Activated CD8-positive, alpha-beta memory T cell treated with anti-CD3 and anti-CD28 coated beads, Interleukin-2, amount 10 ng/mL, durations not matched to agents 7 days and 5 days (primary cell): ENCODE measurements at regions not wholly inside any gene's neighbourhood (a gene's known extent, or its start where the extent isn't known, plus 50 kb on each side); places are given as distances from the start of the nearest gene placed in this dataset.

Experiments used
- ATAC-seq: fragments of 150-1000 bp; cut with Tn5 transposase; one replicate; pipeline ENCODE4 v1.10.0; 2021; ENCODE audit warnings: moderate library complexity
- CTCF ChIA-PET: fragments of 350-600 bp; sonication (Branson Sonifier 250); formaldehyde crosslinking; loops from one replicate; lab custom pipeline; 2021; ENCODE audit warnings: antibody characterized with exemption; lab: Charles Lee
- DNase-seq: peaks from one replicate; pipeline ENCODE4 v3.0.0-alpha.2; 2020
- H3K27ac Mint-ChIP-seq: one replicate; pipeline ENCODE4 v1.8.0; 2021; ENCODE audit warnings: mild to moderate bottlenecking, mixed read lengths
- H3K27me3 Mint-ChIP-seq: one replicate; pipeline ENCODE4 v1.8.0; 2021; ENCODE audit warnings: mixed read lengths
- H3K36me3 Mint-ChIP-seq: one replicate; pipeline ENCODE4 v1.8.0; 2021; ENCODE audit warnings: mild to moderate bottlenecking, mixed read lengths
- H3K4me1 Mint-ChIP-seq: one replicate; pipeline ENCODE4 v1.8.0; 2021; ENCODE audit warnings: mixed read lengths
- H3K4me3 Mint-ChIP-seq: one replicate; pipeline ENCODE4 v1.8.0; 2021; ENCODE audit warnings: mild to moderate bottlenecking, moderate library complexity, mixed read lengths
- H3K9me3 Mint-ChIP-seq: one replicate; pipeline ENCODE4 v1.8.0; 2022; ENCODE audit warnings: low read depth, mixed read lengths

DNA sequence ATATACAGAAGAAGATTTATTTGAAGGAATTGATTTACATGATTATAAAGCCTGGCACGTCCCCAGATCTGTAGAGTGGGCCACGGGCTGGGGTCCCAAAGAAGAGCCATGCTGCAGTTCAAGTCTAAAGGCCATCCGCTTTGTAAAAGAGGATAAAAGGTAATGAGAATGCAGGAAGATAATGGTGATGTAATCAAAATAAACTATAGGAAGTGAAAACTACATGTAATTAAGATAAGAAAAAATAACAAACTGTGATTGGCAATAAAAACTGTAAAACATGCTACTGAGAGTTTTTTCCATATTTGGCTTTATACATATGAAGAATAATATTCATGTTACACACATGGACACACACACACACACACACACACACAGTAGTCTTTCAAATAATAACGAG, 59.0 kb upstream of the TMEFF2 start:
- DNase-seq = no peak
- no peak for ATAC-seq
- Mint-ChIP-seq H3K9me3 (no peaks in the 10 kb centered on the region), H3K27me3 (no peaks in the 10 kb centered on the region), H3K4me1 (no peaks in the 10 kb centered on the region), H3K4me3 (no peak overlapping the region), H3K27ac (no peak overlapping the region), H3K36me3 (no peaks in the 10 kb centered on the region)
- CTCF ChIA-PET = no interaction called here

DNA sequence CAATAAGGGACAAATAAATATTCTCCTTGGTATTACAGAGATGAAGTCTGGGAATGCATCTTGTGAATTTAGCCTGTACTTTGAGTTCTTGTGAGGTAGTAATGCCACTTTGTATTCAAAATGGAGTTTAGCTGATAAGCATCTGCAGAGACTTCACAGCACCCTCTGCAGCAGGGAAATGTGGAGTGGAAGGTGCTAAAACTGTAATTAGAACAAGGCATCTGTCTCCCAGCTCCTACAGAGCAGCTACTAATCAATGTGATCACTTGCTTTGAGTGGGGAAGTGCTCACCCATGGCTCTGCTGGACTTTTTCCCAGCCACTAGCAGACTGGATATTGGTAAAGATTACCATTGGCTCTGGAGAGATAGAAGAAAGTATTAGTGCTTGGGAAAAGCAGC, 56.2 kb upstream of the TMEFF2 start:
- Mint-ChIP-seq H3K27me3 (no peaks in the 10 kb centered on the region), H3K36me3 (no peaks in the 10 kb centered on the region), H3K9me3 (no peaks in the 10 kb centered on the region), H3K4me3 (no peak overlapping the region), H3K4me1 (no peaks in the 10 kb centered on the region), H3K27ac (no peak overlapping the region)
- CTCF ChIA-PET = no interaction called here
- ATAC-seq (no peak), DNase-seq (no peak)

DNA sequence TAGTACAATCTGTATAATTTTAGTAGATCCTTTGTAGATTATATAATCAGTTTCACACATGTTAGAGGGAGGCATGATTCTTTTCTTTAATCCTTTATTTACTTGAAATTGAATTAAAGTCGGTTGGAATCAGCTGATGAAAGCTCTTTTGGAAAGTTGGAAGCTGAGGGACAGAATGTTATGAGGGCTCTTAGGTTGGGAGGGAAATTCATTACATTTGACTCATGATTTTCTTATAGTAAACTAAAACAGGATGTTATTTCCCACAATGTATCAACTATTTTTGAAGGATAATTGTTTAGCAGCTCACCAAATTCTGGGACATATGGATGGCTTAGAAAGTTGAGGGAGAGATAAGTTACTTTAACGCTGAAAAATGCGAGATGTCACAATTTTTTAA, 52.7 kb upstream of the TMEFF2 start:
- DNase-seq = no peak
- CTCF ChIA-PET = no interaction called here
- Mint-ChIP-seq H3K4me3 (no peak overlapping the region), H3K4me1 (no peaks in the 10 kb centered on the region), H3K27me3 (no peaks in the 10 kb centered on the region), H3K36me3 (no peaks in the 10 kb centered on the region), H3K9me3 (no peaks in the 10 kb centered on the region), H3K27ac (no peak overlapping the region)
- ATAC-seq = no peak

DNA sequence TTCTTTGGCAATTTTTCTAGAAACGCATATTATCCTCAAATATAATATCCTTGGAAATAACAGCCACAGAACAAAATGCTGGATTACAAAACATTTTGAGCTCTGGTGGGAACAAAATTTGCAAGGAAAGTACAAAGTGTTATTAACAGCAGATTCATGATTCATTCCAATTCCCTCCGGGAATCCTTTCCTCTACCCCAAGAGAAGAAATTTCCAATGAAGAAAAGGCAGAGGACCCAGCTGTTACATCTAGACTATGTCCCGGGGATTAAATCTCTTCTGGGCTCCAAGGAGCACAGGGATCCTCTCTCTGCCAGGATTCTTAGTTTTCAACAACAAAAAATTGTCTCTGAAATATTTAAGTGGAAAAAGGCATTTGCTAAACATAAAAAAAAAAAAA, 51.6 kb upstream of the TMEFF2 start:
- CTCF ChIA-PET = no interaction called here
- Mint-ChIP-seq H3K9me3 (no peaks in the 10 kb centered on the region), H3K4me3 (no peak overlapping the region), H3K27me3 (no peaks in the 10 kb centered on the region), H3K27ac (no peak overlapping the region), H3K4me1 (no peaks in the 10 kb centered on the region), H3K36me3 (no peaks in the 10 kb centered on the region)
- DNase-seq (no peak), ATAC-seq (no peak)

DNA sequence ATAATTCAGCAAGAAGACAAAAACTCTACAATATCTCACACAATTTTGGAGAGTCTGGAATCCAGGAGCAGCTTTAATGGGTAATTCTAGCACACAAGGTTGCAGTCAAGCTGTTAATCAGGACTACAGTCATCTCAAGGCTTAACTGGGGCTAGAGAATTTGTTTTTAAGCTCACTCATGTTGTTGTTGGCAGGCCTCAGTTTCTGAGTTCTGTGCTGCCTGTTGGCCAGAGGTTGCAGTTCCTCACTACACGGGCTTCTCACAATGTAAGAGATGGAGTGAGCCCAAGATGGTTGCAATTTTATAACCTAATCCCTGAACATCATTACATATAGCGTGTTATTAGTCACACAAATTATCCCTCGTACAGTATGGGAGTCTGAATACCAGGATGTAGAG, 50.6 kb upstream of the TMEFF2 start:
- no peaks in the 10 kb centered on the region for H3K36me3 Mint-ChIP-seq
- no peak for ATAC-seq
- CTCF ChIA-PET = no interaction called here
- H3K4me3 Mint-ChIP-seq = no peak overlapping the region
- no peaks in the 10 kb centered on the region for H3K9me3 Mint-ChIP-seq
- no peaks in the 10 kb centered on the region for H3K4me1 Mint-ChIP-seq
- H3K27ac Mint-ChIP-seq = no peak overlapping the region
- no peaks in the 10 kb centered on the region for H3K27me3 Mint-ChIP-seq
- DNase-seq = no peak
